C4-2B (cell line): ENCODE measurements at regions not wholly inside any gene's neighbourhood (a gene's known extent, or its start where the extent isn't known, plus 50 kb on each side); places are given as distances from the start of the nearest gene placed in this dataset.

Experiments used
- H3K27ac ChIP-seq: fragments of 450-650 bp; 2 replicates; pipeline ENCODE4 v1.5.1; 2017
- ZFX ChIP-seq: fragments of 450-650 bp; IDR thresholded peaks from 2 replicates; pipeline ENCODE4 v1.6.1; 2017
- TF ChIP-seq, protein P1 (sequence below): fragments of 450-650 bp; conservative IDR thresholded peaks from 2 replicates; pipeline ENCODE4 v1.5.1; 2017; ENCODE audit warnings: mild to moderate bottlenecking

DNA sequence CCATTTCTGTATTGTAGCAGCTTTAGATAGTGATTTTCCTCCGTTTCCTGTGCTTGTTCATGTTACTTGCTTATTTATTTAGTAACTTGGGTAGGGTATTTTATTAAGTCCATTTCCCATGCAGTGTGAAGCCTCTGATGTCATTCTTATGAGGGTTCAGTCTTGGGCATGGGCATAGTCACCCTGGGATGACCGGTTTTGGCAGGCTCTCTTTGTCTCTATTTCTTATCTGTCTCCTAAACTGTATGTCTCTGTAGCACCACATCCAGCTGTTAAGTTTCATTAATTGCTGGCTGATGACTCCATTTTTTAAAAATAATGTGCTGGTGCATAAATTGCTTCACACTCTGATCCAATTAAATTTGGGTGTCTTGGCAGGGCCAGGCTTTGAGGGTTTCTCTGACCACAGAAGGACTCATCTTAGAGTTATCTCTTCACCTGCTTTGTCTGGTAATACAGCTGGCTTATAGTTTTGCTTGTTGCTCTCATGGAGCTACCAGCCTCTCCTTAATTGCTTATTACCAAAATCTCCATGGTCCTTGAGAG is 173.3 kb upstream of the VLDLR start:
- TF ChIP-seq ZFX: no peak
- TF ChIP-seq, protein P1, sequence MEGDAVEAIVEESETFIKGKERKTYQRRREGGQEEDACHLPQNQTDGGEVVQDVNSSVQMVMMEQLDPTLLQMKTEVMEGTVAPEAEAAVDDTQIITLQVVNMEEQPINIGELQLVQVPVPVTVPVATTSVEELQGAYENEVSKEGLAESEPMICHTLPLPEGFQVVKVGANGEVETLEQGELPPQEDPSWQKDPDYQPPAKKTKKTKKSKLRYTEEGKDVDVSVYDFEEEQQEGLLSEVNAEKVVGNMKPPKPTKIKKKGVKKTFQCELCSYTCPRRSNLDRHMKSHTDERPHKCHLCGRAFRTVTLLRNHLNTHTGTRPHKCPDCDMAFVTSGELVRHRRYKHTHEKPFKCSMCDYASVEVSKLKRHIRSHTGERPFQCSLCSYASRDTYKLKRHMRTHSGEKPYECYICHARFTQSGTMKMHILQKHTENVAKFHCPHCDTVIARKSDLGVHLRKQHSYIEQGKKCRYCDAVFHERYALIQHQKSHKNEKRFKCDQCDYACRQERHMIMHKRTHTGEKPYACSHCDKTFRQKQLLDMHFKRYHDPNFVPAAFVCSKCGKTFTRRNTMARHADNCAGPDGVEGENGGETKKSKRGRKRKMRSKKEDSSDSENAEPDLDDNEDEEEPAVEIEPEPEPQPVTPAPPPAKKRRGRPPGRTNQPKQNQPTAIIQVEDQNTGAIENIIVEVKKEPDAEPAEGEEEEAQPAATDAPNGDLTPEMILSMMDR: no peak
- no peak overlapping the region for H3K27ac ChIP-seq

DNA sequence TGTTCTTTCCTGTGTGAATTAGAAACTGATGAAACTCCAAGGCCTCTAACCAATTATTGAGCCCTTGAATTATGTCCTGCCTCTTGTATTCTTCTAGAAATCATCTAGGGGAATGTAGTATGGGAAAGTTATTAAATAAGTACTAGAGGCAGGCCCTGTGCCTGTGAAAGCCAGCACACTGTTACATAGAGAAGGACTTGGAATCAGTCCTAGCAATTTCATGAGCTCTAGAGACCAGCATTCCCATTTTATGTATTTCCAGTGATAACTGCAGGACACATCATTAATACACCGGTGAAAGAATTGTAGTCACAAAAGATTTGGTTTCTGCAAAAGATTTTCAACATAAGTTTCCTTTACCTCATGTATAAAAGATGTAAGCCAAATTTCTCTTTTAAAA is 168.5 kb upstream of the VLDLR start:
- no peak for TF ChIP-seq ZFX
- TF ChIP-seq, protein P1: no peak

DNA sequence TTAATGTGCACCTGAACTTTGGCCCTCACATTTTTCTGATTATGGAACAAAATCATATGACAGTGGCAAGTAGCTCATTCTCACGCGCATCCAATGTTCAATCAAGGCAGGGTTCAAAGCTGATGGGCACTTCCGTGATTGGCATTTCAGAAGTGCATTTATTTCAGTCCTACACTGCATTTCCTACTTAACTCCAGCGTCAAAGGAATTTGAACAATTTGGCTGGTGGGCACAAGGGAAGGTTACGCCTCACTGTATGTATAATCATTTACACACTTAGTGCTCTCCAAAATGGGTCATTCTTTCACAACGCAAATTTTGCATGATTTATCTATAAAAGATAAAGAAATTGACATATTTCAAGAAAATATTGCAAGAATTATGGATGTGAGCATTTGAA is 167.9 kb upstream of the VLDLR start:
- TF ChIP-seq ZFX: no peak
- TF ChIP-seq, protein P1: no peak
- no peak overlapping the region for H3K27ac ChIP-seq

More for the DNA sequence above, 168.5 kb upstream of the VLDLR start:
- H3K27ac ChIP-seq: no peak overlapping the region

DNA sequence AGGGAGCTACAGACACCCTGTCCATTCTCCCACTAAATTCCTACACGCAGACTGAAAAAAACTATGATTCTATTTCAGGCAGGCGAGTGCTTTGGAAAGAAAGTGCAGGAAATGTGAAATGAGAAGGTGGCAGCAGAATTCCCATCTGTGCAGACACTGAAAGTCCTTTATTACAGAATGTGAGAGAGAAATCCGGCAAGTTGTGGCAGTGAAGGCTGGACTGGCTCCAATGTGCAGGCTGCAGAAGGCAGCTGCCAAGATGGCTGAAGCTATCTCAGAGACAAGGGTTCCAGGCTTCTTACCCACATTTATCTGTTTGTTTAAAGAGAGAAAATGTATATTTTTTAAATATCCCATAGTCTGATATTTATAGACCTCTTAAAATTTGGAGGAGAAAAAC is 161.8 kb upstream of the VLDLR start:
- TF ChIP-seq, protein P1: no peak
- TF ChIP-seq ZFX: no peak

DNA sequence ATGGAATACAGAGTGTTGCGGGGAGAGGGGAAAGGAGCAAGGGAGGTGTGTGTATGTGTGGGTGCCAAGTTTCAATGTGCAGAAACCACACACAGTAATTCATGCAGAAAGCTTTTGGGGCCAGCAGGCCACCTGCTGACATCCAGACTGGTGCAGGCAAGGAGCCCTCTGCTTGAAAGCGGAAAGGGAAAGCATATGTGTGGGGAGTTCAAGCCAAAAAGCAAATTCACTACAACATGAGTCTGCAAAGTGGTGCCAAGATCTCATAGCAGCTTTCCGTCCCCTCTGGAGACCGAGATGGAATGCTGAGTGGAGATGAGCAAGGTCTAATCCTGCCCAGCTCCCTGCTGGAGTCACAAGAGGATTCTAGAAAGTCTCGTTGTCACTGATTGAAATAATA is 159.7 kb upstream of the VLDLR start:
- no peak overlapping the region; the same call in 1 of the 2 replicates for H3K27ac ChIP-seq
- no peak for TF ChIP-seq ZFX
- TF ChIP-seq, protein P1: no peak

More for the DNA sequence above, 161.8 kb upstream of the VLDLR start:
- no peak overlapping the region for H3K27ac ChIP-seq

DNA sequence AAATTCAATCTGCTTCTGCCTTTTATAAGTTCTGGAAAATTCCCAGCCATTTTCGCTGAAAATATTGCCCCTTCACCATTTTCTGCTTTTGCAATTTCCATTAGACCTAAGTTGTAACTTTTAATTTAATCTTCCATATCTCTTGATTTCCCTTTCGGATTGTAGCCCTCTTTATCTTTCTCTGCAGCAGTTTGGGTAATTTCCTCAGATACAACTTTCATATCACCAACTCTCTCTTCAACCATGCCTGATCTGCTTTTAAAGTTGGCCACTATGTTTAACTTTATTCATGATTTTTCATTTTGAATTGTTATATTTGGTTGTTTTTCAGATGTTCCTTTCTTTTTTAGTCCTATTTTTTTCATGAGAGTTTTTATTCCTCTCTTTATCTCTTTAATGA is 157.0 kb upstream of the VLDLR start:
- H3K27ac ChIP-seq: no peak overlapping the region
- TF ChIP-seq, protein P1: no peak
- no peak for TF ChIP-seq ZFX

DNA sequence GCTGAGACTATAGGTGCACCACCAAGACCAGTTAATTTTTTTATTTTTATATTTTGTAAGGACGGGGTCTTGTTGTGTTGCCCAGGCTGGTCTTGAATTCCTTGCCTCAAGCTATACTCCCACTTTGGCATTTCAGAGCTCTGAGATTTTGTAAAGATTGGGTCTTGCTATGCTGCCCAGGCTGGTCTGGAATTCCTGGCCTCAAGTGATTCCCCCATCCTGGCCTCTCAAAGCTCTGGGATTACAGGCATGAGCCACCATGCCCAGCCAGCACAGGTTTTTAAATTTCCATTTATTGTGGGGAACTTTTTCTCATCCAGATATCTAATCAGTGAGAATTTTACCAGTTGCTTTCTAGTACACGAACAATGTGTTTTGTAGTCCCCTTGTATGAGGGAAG is 156.1 kb upstream of the VLDLR start:
- H3K27ac ChIP-seq: peak overlapping the region; percentile 48
- TF ChIP-seq ZFX: no peak
- TF ChIP-seq, protein P1: no peak
